GM12865 (cell line): ENCODE measurements at regions not wholly inside any gene's neighbourhood (a gene's known extent, or its start where the extent isn't known, plus 50 kb on each side); places are given as distances from the start of the nearest gene placed in this dataset.

Source experiments
- DNase-seq: peaks from one replicate; pipeline ENCODE4 v3.0.0; 2010; ENCODE audit warnings: low read depth
- H3K4me3 ChIP-seq: 2 replicates; pipeline ENCODE4 v1.5.1; 2011; ENCODE audit warnings: mild to moderate bottlenecking, low read depth, low read length, control low read depth
- TF ChIP-seq, protein P1 (sequence below): IDR thresholded peaks from 2 replicates; pipeline ENCODE4 v1.5.1; 2011; ENCODE audit warnings: low read length, control low read depth, low read depth, inconsistent platforms; ENCODE audit not compliant: insufficient read depth; ENCODE audit errors: missing control alignments

DNA sequence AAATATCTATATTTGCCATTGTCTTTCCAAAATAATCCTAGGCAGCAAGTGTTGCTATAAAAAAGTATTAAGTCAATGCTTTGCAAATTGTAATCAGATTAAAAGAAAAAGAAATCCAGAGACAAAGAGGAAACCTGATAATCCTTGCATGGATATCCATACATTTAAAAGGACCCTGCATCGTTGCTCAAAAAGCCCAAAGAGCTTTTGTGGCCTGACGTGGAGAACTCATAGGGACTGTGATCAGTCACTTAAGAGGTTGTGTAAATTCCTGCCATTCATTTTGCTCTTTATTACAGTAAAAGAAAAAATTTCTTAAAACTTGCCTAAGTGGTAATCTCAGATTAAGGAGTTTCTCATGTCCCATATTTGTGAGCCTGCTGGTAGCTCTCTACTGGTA is 392.6 kb downstream of the C12orf75 start:
- H3K4me3 ChIP-seq = no peak overlapping the region
- no peak for DNase-seq
- TF ChIP-seq, protein P1, sequence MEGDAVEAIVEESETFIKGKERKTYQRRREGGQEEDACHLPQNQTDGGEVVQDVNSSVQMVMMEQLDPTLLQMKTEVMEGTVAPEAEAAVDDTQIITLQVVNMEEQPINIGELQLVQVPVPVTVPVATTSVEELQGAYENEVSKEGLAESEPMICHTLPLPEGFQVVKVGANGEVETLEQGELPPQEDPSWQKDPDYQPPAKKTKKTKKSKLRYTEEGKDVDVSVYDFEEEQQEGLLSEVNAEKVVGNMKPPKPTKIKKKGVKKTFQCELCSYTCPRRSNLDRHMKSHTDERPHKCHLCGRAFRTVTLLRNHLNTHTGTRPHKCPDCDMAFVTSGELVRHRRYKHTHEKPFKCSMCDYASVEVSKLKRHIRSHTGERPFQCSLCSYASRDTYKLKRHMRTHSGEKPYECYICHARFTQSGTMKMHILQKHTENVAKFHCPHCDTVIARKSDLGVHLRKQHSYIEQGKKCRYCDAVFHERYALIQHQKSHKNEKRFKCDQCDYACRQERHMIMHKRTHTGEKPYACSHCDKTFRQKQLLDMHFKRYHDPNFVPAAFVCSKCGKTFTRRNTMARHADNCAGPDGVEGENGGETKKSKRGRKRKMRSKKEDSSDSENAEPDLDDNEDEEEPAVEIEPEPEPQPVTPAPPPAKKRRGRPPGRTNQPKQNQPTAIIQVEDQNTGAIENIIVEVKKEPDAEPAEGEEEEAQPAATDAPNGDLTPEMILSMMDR = no peak

DNA sequence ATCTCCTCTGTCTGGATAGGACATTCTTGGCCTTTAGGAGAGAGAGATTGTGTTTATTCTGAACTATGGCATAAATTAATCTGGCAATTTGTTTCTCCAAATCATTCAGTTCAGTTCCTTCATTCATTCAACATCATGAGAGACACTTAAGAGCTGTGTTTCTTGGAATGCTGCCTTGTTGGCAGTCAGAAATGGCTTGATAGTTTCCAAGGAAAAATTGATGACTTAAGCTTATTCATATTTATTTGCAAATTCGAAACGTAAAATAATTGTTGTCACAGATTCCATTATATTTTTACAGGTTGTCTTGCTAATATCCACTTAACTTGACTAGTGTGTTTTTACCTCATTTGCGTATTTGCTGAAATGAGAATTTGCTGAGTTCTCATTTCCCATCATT is 393.0 kb downstream of the C12orf75 start:
- no peak for DNase-seq
- TF ChIP-seq, protein P1 = no peak
- H3K4me3 ChIP-seq = no peak overlapping the region

DNA sequence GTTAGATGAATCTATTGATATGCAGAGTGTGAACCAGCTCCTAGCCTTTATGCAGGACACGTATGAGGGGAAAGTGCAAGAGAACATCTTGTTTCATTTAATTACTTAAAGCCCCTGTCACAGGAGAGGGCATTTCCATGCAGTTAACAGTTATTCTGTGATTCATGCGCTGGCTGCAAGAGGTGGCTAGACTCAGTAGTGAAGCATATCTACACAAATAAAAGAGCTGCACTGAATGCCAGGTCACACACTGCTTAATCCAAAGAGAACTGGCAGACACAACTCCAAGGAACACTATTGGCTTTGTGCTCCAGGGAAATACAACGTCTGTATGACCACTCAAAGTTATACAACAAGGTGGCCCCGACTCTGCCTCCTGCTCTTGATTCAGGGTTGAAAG is 394.1 kb downstream of the C12orf75 start:
- H3K4me3 ChIP-seq = no peak overlapping the region
- TF ChIP-seq, protein P1 = no peak
- DNase-seq = no peak

DNA sequence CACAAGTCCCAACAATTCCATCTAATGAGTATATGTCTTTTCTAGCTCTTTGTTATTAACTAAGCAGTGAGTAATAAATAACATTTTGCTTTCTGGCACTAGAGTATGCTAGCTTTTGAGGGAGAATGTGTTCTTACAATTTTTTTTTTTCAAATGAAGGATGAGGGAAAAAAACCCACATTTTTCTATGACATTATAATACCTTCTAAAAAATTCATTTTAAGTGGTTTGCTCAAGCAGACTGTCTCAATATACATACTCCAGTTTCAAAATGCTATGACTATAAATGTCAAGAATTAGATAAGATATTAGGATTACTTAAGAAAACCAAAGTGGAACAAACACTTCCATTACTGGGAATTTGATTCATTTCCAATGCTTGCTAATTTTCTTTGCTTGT is 394.6 kb downstream of the C12orf75 start:
- H3K4me3 ChIP-seq = no peak overlapping the region
- DNase-seq = no peak
- TF ChIP-seq, protein P1 = no peak

DNA sequence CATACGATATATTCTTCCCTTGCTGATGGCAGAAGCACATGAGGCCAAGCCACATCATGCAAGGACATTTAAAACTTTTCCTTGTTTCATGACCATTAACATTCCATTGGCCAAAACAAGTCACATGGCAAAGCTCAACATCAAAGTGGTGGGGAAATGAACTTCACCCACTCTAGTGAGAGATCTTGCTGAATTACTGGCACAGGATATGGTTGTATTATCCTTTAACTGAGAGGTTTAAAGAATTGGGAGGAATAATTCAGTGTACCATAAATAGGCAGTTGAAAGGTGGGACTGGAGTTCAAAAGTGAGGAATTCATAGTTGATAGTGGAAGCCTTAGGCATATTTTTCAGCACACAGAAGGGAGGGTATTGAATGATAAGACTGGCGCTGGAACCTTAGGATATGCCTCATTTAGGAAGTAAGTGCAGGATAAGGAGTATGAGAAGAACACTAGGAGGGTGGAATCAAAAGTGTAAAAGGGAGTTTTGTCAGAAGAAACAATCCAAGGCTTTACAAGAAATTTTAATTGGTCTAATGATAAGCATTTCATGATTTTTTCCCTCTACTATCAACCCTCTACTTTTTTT is 398.8 kb downstream of the C12orf75 start:
- no peak for DNase-seq
- TF ChIP-seq, protein P1 = no peak
- no peak overlapping the region for H3K4me3 ChIP-seq

DNA sequence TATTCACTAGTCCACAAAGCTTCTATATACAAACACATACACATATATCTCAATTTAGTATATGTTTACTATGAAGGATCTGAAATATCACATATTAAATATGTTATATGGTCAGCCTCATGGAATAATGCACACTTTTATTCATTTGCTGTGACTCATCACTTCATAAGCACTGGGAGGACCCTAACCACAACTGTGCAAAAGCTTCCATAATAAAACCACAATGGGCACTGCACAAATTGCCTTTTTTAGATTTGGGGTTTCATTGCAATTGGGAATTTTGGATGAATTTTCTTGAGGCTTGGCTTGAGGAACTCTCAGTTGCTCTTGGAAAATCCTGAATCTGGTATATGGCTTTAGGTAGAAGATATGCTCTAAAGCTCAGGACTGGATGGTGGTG is 399.4 kb downstream of the C12orf75 start:
- no peak overlapping the region for H3K4me3 ChIP-seq
- TF ChIP-seq, protein P1 = no peak
- DNase-seq = no peak

DNA sequence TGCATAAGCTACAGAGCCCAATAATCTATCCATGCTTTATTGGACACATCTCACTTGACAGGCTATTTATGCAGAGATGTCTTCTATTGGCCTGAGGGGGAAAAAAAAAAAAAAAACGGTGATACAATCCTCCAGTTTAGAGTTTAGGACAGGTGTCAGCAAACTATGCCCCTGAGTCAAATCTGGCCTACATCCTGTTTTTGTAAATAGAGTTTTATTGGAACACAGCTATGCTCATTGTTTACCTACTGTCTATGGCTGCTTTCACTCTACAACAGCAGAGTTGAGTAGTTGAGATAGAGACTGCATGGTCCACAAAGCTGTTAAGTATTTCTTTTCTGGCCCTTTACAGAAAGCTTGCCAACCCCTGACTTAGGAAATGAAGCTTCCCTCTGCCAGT is 403.1 kb downstream of the C12orf75 start:
- DNase-seq = no peak
- no peak overlapping the region for H3K4me3 ChIP-seq
- TF ChIP-seq, protein P1 = no peak
